ENCODE measurements at regions not wholly inside any gene's neighbourhood (a gene's known extent, or its start where the extent isn't known, plus 50 kb on each side); places are given as distances from the start of the nearest gene placed in this dataset.

DNA sequence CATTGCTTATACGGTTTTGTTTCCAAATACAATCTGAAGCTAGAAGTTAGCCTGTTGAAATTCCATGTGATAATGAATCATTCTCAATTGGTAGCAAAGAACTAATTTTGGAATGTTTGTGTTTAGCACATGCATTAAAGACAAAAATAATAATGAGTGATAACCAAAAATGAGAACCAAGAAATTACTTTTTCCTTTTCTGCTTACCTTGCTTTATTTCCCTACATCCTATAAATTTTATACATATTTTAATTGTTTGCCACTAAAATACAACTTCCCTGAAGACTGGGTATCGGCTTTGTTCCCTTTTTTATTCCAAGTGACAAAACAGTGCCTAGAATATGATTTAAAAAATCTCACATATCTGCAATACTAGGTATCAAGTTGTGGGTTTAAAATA, 203.8 kb upstream of the TACR3 start:
- no peak for TF ChIP-seq EP300 (IDR thresholded peaks at IDR 0.05)
- TF ChIP-seq, protein P1, sequence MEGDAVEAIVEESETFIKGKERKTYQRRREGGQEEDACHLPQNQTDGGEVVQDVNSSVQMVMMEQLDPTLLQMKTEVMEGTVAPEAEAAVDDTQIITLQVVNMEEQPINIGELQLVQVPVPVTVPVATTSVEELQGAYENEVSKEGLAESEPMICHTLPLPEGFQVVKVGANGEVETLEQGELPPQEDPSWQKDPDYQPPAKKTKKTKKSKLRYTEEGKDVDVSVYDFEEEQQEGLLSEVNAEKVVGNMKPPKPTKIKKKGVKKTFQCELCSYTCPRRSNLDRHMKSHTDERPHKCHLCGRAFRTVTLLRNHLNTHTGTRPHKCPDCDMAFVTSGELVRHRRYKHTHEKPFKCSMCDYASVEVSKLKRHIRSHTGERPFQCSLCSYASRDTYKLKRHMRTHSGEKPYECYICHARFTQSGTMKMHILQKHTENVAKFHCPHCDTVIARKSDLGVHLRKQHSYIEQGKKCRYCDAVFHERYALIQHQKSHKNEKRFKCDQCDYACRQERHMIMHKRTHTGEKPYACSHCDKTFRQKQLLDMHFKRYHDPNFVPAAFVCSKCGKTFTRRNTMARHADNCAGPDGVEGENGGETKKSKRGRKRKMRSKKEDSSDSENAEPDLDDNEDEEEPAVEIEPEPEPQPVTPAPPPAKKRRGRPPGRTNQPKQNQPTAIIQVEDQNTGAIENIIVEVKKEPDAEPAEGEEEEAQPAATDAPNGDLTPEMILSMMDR (IDR thresholded peaks at IDR 0.05), result no peak

Measured in ovary (tissue), 3 donors.